ENCODE measurements at regions not wholly inside any gene's neighbourhood (a gene's known extent, or its start where the extent isn't known, plus 50 kb on each side); places are given as distances from the start of the nearest gene placed in this dataset.

DNA sequence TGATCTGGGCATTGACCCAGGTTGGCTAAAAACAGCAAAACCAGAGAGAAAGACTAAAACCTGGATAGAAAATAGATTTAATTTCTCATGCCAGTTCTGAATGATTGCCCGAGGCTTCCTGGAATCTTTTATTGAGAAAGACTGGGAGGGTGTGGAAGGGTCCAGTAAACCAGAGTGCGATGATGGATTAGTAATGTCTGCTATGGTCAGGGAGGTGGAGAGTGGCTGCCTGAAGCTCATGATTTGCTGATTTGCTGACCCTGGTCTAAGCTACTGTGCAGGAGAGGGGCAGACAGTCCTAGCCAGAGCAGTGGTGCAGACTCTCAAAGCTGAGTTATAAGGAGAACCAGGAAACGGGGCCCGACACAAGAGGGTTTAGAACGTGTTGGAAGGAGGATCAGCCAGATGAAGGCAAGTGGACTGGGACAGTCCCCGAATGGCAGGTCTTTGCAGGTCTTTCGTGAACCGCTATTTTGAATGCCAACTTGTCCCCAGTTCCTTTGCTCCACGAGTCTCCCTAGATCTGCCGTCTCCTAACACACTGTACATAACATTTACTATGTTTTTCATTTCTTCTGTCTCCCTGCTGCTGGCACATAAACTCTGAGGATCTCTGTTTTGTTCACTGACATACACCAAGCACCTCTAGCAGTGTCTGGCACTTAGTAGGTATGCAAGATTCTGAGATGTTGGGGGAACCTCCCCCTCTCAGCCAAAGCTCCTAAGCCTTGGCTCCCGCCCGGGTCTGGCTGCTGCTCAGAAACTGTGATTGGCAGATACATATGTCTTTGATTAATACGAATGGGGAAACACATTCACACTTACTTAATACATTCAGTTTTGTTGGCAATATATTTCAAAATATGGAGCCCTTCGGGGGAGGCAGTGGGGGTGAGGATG lies 237.3 kb upstream of the TNRC6C start:
- DNase-seq = no peak

DNA sequence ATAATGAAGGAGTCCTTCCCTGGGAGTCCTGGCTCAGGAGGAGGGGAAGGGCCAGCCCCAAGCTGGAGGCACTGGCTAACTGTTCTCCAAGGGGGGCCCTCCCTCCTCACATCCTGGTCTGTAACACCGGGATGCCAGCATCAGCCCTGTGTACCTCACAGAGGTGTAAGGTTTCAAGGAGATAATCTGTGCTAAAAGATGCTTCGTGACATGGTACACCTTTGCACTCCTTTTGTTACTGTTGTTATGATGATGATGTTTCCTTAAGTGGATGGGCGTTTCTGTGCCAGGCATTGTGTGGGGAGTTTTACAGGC lies 236.7 kb upstream of the TNRC6C start:
- no peak for DNase-seq

DNA sequence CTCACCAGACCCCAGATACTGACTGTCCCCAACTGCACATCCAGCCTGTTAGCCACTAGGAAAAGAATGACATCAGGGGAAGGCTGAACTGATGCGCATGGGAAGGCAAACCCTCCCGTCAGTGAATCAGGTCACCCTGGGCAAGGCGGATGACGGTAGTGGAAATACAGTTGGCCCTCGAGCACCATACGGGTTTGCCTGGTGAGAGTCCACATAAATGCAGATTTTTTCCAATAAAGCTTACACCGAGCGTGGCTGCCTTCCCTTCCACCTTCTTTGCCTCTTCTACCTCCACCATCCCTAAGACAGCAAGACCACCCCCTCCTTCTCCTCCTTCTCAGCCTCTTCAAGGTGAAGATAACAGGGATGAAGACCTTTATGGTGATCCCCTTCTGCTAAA lies 236.1 kb upstream of the TNRC6C start:
- DNase-seq = no peak

DNA sequence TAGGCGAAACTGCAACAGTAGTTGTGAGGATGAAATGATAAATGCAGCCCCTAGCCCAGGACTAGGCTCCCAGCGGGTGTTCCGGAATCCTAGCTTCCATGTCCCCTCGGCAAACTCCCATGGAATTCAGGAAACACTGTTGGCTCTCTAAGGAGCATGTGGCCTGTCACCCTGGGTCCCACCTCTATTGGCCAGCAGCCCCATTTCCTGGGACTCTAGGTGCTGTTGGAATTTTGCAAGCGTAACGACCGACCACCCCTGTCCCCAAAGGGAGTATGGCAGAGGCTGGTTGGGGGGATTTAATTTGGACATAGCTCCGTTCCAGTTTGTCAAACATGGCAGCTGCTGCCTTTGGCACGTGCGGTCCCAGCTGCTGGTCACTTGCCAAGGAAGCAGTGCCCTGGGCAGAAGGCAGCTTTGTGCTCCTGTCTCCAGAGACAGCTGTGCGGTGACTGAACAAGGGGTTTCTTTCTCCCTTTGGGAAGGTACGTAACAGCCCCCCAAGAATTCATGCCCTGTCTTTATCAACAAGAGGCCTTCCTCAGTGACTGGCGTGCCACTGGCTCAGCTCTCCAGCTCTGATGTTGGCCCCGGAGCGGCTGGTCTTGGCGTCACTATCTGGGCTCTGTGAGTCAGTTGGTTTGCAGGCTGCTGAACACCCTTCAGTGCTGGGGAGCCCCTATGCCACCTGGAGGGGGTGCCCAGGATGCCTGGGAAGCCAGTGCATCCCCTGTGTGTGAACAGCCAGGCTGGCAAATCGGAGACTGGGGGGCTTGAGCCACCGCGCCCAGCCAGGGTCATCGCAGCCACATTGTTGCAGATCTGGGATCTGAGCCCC lies 235.2 kb upstream of the TNRC6C start:
- no peak for DNase-seq

DNA sequence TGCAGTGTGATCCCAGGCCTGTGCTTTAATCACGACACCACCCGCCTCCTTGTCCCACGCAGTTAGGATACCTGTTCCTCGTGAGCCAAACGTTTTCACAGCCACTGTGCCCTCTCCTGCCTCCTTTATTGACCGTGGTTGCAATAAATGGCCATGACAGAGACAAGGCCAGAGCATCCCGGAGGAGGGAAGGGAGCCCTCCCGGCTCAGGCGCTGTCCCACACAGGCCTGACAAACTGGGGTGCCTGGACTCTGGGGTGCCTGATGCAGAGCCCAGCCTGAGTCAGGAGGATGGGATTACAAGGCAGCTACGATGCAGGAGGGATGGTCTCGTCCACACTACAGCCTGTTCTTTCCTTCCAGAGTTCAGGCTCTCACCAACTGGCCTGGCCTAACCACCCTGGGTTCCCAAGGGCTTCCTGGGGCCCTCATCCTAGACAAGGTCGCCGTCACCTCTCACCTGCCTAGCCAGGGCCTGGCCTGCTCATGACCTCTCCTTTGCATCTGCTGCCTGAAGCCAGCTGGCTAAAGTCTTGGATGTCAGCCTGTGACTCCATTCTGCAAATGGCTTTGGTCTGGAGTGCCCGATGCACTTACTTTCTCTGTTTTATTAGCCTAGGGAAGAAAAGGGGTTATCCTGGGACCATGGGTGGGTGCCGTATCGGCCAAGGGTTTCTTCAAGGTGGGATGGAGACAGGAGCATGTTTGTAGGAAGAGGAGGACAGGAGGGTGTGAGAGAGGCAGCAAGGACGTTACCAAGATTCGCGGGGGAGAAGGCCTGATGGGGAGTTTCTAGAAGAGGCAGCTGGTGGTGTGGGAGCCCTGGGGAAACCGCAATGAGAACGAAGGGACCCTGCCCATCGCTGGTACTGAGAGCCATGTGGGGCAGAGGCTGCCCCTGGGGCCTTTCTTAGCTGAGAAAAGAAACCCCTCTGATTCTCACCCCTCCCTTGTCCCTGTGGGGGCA lies 234.3 kb upstream of the TNRC6C start:
- DNase-seq = peak; percentile 94

DNA sequence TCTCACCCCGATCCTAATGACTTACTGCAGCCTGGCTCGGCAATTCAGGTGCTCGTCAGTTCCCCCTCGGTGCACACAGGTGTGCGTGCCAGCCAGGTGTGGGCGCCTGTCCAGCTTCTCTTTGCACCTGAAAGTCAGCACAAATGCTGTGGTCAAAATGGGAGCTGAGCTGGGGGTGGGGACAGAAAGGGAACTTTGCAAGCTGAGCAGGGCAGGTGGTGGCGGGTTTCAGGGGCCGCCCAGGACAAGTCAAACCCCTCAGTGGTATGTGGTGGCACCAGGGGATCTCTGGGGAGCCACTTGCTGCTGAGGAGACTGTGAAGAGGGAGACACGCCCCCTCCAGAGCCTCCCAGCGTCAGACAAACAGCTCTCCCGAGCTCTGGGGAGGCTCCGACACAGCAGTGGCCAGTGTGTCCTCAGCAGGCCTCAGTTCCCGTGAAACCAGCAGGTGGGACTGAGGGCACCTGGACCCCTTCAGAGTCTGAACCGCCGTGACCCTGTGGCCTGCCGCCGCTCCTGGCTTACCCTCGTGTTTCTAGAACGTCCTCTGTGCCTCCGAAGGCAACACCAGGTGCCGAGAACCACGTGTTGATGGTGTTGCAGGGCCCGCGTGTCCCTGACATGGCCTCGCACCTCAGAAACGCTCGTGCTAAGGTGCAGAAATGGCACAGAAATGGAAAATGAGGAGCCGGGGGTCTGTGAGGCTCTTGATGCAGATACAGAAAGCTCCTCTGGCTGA lies 233.5 kb upstream of the TNRC6C start:
- peak; percentile 96 for DNase-seq

DNA sequence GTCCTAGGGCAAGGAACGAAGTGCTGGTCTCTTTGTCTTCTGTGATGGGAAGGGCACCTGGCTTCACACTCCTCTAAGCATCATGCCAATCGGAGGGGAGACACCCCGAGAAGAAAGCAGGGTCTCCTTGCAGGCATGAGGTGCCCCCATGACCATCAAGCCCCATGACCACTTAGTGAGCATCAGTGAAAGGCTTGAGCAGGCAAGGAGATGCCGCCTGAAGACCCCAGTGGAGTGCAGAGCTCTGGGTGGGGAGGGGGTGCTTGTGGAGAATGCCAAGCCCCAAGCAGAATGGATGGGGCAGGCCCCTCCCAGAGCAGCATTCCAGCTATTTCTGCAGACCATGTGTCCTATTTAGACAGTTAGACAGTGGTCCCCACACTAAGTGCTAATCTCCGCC lies 232.7 kb upstream of the TNRC6C start:
- no peak for DNase-seq

DNA sequence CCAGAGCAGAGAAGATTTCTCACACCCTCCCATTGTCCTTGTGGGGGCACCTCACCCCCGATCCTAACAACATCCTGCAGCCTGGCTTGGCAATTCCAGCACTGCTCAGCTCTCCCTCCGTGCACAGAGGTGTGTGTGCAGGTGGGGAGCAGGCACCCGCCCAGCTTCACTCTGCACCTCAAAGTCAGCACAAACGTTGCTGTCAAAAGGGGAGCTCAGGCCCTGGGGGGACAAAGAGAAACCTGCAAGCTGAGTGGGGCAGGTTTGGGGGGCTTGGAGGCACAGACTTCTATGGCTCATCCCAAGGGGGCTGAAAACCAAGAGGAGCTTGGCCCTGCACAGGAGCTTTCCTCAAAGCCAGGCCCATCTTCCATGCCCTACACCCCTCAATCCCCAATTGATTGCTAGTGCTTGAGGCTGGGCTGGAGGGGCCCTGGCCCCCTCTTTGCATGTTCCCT lies 231.9 kb upstream of the TNRC6C start:
- DNase-seq = no peak

DNA sequence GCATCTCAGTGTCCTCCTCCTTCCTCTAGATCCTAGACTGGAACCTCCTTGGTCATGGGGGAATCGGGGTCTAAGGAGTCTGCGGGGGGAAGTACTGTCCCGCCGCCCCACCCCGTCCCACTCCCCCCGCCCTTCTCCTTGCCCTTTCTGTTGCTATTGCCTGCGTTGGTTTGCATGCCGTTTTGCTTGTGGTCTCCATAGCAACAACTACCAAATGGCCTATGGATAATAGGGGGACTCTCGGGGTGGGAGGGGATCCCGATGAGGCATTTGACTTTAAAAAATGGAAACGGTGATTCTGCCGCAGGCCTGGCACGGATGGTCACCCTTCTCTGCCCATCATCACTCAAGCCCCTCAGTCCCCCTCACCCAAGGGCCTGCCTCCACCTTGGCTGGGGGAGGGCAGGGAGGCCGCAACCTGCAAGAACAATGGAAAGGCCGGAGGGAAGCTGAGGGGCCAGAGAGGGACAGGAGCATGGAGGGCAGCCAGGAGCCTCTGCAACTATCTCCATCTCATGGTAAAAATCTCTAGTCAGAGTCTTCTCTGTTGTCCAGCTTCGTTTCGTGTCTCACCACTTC lies 231.4 kb upstream of the TNRC6C start:
- no peak for DNase-seq

DNA sequence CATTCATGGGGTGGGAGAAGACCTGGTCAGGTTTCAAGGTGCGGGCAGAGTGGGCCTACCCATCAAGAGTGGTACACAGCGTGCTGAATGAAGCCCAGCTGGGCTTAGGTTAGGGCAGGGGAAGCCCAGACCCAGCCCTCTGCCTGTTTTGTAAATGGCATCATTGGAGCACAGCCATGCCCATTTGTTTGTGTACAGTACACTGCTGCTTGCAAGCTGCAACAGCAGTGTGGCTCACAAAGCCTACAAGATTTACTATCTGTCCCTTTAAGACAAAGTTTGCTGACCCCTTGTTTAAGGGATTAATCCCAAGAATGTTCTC lies 230.1 kb upstream of the TNRC6C start:
- no peak for DNase-seq

DNA sequence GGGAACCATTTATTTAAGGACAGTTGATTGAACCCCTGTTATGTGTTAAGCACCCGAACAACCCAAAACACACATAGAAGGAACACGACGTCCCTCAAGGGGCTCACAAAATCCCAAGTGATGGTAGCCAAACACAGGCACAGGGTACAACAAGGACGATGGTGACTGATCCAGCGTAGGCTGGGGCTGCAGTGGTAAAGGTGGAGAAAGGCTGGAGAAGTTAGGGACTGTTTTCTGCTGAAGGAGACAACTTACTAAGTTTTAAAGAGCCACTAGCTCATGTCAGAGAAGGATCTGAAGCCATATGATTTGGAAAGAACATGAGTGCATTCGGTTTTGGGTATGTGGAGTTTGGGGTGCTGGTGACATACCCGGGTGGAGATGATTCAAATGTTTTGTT lies 229.6 kb upstream of the TNRC6C start:
- no peak for DNase-seq

DNA sequence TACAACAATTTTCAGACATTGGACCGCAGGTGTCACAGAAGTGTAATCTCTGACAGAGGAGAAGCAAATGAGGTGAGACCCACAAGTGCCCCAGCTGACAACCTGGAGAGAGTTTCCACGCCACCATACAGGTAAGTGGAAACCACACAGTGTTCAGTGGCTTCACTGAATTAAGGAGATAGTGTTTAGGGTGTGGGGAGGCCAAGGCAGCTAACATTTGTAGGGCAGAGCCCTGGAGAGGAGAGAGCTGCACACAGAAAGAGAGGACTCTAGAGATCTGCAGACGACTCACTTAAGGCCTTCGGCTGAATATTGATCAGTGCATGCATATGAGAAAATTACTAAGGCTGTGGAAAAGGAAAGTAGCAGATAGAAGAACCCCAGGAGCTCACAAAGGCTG lies 228.9 kb upstream of the TNRC6C start:
- DNase-seq = no peak

DNA sequence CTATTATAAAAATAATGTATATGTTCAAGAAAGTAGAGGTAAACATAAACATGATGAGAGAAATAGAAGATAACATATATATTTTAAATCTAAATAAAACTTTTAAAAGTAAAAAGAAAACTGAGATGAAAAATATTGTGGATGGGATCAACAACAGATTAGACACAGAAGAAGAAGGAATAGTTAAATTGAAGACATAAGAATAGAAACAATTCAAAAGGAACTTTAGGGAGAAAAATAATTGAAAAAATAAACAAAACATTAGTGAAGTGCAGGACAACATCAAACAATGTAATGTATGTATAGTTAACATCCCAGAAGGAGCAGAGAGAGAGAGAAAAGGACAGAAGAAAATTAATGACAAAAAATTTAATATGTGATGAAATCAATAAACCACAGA lies 228.1 kb upstream of the TNRC6C start:
- DNase-seq = no peak

DNA sequence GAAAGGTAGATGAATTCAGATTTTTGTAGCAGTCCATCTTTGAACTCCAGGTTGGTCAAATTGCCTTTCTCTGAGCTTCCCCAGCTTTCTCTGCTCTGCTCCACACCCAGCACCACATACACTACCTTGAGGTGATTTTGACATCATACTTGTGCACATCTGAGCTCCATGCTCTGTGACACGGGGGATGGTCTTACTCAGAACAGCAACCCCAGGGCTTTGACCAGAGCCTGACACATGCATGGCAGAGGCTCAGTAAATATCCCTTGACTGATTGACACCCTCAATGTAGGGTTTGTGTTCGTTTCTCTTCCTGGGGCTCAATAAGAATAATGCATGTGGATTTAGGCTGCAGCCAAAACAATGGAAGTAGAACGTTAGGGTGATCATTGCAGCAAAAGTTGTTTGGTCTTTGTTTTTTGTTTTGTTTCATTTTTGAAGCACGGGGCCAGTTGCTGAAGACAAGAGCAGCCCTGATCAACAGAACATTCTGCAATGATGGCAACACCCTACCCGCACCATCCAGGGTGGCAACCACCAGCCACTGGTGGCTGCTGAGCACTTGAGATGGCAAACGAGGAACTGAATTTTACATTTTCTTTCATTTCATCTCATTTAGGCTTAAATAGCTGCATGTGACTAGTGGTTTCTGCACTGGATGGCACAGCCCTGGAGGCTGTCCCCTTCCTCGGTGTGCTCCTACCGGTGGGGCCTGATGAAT lies 224.8 kb upstream of the TNRC6C start:
- DNase-seq = no peak

DNA sequence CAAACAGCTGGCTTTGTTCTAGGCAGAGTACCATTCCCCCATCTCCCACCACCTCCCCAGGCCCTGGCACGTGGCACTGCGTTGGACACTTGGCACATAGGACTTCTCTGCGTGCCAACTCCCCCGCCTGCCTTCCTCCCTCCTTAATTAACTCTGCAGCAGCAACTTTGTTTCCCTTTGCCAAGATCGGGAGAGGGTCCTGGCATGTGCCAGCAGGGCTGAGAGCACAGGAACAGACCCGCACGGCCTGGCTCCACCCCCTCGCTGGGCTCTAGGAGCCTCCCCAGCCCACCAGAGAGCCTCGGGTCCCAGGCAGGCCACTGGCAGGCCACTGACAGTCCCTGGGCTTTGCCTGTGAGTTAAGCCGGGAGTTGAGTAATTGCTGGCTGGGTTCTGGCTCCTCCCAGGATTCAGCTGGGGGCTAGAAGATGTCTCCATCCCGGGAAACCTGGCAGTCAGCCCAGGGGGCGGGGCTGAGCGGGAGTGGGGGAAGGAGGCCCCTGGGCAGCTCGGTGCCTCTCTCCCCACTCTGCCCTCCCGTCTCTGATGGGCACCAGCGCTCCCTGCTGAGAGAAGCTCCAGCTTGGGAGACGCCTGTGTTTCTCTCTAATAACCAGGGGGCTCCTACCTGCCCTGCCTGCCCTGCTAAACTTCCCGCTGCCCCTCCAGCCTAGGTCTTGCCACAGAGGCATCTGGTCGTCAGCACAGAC lies 224.0 kb upstream of the TNRC6C start:
- peak; percentile 86 for DNase-seq

DNA sequence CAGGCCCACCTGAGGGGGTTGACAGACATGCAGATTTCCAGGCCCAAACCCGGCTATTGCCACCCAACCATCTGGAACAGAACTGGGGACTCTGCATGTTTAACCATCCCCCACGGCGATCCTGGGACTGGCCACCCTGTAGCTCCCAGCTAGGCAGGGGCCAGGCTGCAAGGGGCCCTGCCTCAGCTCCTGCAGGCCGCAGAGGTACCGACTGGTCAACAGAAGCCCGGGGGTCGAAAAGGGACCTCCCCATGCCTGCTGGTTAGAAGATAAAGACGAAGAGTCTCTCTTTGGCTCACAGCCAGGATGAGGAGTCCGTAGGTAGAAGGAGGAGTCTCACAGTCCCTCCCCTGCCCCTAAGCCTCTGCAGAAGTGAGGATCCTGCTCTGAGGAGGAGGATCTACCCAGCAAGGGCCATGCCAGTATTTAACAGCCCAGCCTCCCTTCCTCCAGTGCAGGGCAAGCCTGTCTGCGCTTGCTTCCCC lies 223.4 kb upstream of the TNRC6C start:
- DNase-seq = no peak

DNA sequence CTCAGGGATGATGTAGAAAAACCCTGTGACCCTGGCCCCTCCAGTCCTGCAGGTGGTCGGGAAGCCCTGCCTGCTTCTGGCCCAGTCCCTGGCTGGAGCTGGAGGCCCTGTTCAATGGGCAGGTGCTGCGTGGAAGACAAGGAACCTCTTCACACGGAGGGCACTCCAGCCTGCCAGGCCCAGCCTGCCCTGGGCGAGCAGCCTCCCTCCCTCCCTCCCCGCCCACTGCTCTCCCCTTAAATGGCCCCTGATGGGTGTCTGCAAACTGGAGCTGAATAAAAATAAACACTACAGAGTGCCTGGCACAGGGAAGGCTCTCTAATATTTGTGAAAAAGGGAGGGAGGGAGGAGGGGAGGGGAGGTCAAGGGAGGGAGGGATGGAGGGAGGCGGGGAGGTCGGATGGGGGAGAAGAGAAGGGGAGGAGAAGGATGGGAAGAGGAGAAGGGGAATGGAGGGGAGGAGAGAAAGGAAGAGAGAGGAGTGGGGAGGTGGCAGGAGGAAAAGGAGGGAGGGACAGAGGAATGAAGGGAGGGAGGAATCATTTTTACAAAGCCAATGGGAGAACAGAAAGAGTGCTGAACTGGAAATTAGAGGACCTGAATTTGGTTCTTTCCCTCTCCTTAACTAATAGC lies 222.8 kb upstream of the TNRC6C start:
- DNase-seq = peak; percentile 94

DNA sequence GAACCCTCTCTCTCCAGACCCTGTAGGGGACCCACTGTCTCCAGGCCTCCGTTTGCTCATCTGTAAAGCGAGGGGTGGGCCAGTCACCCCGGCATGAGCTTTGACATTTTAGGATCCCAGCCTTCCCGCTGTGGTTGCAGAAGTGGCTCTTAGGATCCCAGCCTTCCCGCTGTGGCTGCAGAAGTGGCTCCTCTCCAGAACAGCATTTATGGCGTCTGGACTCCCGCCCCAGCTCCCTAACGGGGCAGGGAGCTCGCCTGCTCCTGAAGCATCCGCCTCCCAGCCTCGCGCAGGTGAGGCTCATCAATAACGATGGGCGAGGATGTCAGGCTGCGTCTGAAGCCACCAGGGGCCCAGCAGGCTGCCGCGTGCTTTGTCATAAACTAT lies 222.3 kb upstream of the TNRC6C start:
- peak; percentile 84 for DNase-seq

DNA sequence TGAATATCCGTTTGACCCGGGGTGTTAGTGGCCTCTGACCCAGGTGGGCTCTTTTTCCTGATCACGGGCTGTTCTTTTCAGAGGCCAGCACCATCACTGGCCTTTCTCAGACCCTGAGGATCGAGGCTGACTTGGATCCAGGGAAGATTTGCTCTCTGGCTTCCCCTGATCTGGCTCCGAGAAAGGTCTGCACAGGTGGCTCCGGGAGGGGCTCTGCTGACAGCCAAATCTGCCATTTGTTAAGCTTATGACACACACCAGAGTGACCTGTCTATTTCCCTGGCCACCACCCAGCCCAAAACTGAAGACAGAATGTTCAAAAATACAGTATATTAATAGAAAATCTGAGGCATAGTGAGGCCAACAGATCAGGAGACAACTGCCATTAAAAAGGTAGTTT lies 221.8 kb upstream of the TNRC6C start:
- no peak for DNase-seq

Measured in DMS79 (cell line).